ENCODE measurements at regions not wholly inside any gene's neighbourhood (a gene's known extent, or its start where the extent isn't known, plus 50 kb on each side); places are given as distances from the start of the nearest gene placed in this dataset.

DNA sequence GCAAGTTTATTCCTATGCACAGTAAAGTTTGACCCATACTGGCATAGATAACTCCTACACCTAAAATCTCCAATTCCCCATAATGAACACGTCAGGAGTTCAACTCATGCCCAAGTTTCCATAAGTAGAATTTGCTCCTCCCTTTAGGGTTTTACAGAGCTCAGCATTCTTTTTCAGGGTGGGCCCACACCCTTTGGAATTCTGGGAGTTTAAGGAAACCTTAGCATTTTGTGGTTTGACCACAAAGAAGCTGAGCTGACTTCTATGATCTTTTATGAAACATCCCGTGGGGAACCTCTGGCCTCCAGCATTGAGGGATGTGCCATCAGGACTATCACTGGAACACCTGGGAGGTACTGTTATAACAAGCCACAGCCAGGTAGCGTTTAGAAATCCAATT lies 220.6 kb upstream of the MAP3K1 start:
- H3K27me3 Mint-ChIP-seq: no peaks in the 10 kb centered on the region
- no peaks in the 10 kb centered on the region for H3K36me3 Mint-ChIP-seq (ENCODE audit: low read depth)
- ATAC-seq (no peak), DNase-seq (no peak)
- H3K9me3 Mint-ChIP-seq: no peaks in the 10 kb centered on the region
- no peak overlapping the region for H3K27ac Mint-ChIP-seq
- no peak overlapping the region for H3K4me3 Mint-ChIP-seq
- H3K4me1 Mint-ChIP-seq: peaks cover 8% of the 10 kb centered on the region

DNA sequence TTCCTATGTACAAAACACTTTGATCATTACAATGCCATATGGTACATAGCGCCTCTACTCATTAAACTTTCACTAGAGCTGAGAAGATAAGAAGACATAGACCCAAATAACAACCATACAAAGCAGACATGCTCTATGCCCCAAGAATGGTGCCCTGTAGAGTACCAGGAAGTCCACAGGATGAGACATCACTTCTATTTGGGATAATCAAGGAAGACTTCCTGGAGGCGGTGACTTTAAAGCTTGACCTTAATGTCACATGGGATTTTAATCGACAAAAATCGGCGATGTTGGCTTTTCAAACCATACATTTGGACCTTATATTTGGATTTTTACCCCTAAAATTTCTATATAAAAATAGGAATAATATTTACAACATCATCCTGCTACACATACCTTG lies 224.3 kb upstream of the MAP3K1 start:
- Mint-ChIP-seq H3K36me3 (ENCODE audit: low read depth) (no peaks in the 10 kb centered on the region), H3K9me3 (peaks cover 4% of the 10 kb centered on the region), H3K27me3 (no peaks in the 10 kb centered on the region), H3K4me1 (peaks cover 33% of the 10 kb centered on the region), H3K4me3 (no peak overlapping the region), H3K27ac (no peak overlapping the region)
- no peak for DNase-seq
- ATAC-seq: no peak

DNA sequence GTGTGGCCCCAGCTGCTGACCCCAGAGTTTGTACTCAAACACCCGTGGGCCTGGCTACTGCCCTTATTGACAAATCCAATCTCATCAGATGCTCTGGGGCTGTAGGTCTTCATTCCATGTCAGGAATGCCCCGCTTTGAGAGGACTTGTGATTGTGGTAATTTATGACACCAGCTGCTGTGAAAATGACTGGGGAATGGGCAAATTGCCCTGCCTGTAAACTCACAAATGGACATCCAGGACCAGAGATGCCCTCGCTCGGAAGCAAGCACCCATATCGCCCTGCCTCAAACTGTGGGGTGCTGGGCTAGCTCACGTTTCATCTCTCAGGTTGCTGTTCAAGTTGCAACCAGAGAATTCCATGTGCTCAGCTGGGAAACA lies 225.9 kb upstream of the MAP3K1 start:
- H3K36me3 Mint-ChIP-seq (ENCODE audit: low read depth): no peaks in the 10 kb centered on the region
- ATAC-seq (no peak), DNase-seq (no peak)
- H3K27ac Mint-ChIP-seq: no peak overlapping the region
- peaks cover 39% of the 10 kb centered on the region for H3K4me1 Mint-ChIP-seq
- H3K27me3 Mint-ChIP-seq: no peaks in the 10 kb centered on the region
- peaks cover 4% of the 10 kb centered on the region for H3K9me3 Mint-ChIP-seq
- no peak overlapping the region for H3K4me3 Mint-ChIP-seq

DNA sequence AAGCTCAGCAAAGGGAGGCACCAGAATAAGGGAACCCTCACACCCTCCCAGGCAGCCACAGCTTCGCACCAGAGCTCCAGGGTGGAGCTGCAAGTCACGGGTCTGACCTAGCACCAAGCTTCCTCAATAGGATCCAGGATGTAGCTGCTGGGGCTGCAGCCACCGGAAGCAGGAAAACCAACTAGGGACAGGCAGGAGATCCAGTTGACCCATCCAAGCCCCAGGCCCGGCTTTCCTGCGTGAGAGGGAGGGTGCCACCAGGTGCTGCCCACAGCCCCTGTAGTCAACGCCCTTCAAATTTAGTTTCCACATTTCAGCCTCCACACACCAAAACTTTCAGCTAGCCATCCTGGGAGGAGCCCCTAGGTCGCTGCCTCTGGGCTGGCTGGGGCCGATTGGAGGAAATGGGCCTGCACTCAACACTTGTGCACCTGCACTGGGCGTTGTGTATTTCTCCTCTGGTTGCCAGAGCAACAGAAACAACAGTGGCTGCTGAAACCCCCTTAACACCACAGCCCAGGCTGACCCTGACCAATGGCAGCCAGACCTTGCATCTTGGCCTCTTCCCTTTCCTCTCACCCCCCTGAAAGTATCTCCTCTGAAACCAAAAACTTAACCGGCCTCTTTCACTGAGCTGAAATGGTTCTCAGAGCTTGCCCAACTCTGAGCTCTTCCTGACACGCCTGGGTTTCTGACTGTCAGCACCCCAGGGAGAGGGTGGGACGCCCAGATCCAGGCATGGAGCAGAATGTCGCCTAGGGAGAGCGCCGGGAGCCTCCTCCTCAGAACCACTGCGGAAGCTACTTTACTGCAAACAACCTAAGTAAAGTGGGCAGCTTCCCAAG lies 226.5 kb upstream of the MAP3K1 start:
- peak; percentile 48 for DNase-seq
- ATAC-seq: peak; percentile 84
- Mint-ChIP-seq H3K4me1 (peaks cover 39% of the 10 kb centered on the region), H3K27me3 (no peaks in the 10 kb centered on the region), H3K9me3 (peaks cover 4% of the 10 kb centered on the region), H3K36me3 (ENCODE audit: low read depth) (no peaks in the 10 kb centered on the region), H3K4me3 (no peak overlapping the region), H3K27ac (peak overlapping the region; percentile 0)

DNA sequence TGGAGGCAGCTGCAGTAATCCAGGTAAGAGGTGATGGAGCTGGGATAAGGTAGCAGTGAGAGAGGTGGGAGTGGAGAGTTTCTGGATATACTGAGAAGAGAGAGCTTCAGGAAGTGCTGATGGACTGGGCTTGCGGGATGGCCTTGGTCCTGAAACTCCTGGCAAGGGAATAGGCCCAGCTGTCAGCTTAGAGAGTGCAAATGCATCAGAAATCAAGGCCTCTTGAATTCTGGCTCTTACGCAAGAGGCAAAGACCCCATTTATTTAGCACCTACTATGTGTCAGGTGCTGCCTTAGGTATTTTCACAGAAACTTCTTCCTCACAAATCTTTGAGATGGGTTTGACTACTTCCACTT lies 227.2 kb upstream of the MAP3K1 start:
- Mint-ChIP-seq H3K27me3 (no peaks in the 10 kb centered on the region), H3K27ac (peak overlapping the region; percentile 32), H3K4me3 (no peak overlapping the region), H3K9me3 (peaks cover 4% of the 10 kb centered on the region), H3K36me3 (ENCODE audit: low read depth) (peaks cover 2% of the 10 kb centered on the region), H3K4me1 (peaks cover 39% of the 10 kb centered on the region)
- ATAC-seq (no peak), DNase-seq (no peak)

DNA sequence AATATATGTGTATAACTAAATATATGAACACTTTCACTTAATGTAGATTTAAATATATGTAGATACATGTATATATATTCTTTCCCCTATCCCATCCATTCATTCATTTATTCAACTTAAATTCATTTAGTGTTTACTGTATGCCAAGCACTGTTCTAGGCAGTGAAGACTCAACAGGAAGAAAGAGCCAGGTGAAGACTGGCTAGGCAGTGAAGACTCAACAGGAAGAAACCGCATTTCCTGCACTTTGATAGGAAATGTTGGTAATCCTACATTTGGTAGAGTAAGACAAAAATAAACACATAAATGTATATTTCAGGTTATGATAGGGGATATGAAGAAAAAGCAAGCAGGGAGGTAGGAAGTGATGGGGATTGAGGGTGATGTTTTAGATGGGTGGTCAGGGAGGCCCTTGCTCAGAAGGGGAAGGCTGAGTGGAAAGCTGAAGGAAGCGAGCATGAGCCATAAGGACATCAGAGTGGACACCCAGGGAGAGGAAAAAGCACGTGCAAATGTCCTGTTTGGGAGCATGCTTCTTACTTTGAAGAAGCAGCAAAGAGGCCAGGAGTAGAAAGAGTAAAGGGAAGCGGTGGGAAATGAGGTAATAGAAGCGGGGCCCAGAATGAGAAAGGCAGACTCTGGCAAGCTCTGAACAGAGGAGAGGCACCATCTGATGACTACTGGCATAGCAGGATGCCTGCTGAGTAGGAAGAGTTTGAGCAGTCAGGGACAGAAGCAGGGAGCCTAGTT lies 227.8 kb upstream of the MAP3K1 start:
- Mint-ChIP-seq H3K4me3 (no peak overlapping the region), H3K4me1 (peaks cover 37% of the 10 kb centered on the region), H3K36me3 (ENCODE audit: low read depth) (peaks cover 2% of the 10 kb centered on the region), H3K27me3 (no peaks in the 10 kb centered on the region), H3K9me3 (peaks cover 4% of the 10 kb centered on the region), H3K27ac (peak overlapping the region; percentile 32)
- ATAC-seq (no peak), DNase-seq (no peak)

DNA sequence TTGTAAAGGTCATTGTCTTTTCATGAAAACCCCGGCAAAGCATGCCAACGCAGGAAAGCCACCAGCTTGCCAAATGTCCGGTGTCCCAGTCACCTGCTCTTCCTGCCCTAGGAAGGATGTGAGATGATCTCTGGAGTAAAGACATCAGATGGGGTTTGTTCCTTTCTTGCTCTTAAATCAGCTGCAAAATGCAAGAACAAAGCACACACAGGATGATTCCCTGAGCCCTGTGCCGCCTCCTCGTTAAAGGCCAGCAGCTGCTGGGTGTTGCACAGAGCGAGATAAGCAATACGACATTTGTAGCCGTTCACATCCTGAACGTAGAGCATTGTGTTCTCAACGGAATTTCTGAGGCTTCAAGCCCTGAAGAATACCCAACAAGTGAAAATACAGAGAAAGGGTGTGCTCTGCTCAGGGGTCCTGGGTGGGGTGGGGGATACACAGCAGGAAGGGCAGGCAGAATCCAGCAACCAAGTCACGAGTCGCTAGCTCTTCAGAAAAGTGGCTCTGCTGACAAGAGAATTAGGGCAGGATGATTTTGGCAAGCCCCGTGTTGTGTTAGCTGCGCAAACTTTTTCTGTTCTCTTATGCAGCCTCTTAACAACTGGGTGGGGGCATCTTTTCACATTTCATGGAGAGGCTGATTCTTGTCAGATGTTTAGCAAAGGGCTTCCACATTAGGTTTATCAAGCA lies 229.2 kb upstream of the MAP3K1 start:
- Mint-ChIP-seq H3K4me1 (peaks cover 36% of the 10 kb centered on the region), H3K36me3 (ENCODE audit: low read depth) (peaks cover 2% of the 10 kb centered on the region), H3K9me3 (peaks cover 4% of the 10 kb centered on the region), H3K27ac (no peak overlapping the region), H3K4me3 (no peak overlapping the region), H3K27me3 (no peaks in the 10 kb centered on the region)
- ATAC-seq (no peak), DNase-seq (no peak)

DNA sequence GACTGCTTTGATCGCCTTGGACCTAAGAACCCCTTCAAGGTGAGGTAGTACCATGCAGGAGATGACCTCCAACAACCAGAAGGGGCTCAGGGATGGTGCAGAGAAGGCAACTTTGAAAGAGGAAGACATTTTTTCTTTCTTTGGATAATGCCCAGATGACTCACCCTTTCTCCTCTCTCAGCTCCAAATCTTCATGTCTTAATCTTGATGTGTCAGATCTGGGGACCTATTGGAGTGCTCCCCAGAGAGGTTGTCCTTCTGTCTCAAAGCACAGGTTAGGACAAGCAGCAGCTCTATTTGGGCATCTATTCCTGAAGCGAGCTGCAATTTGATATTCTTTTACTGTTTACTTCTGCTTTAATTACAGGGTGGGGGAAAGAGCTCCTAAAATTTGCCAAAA lies 229.9 kb upstream of the MAP3K1 start:
- H3K4me3 Mint-ChIP-seq: no peak overlapping the region
- DNase-seq (no peak), ATAC-seq (no peak)
- H3K4me1 Mint-ChIP-seq: peaks cover 36% of the 10 kb centered on the region
- H3K36me3 Mint-ChIP-seq (ENCODE audit: low read depth): peaks cover 2% of the 10 kb centered on the region
- no peak overlapping the region for H3K27ac Mint-ChIP-seq
- no peaks in the 10 kb centered on the region for H3K27me3 Mint-ChIP-seq
- H3K9me3 Mint-ChIP-seq: peaks cover 4% of the 10 kb centered on the region

DNA sequence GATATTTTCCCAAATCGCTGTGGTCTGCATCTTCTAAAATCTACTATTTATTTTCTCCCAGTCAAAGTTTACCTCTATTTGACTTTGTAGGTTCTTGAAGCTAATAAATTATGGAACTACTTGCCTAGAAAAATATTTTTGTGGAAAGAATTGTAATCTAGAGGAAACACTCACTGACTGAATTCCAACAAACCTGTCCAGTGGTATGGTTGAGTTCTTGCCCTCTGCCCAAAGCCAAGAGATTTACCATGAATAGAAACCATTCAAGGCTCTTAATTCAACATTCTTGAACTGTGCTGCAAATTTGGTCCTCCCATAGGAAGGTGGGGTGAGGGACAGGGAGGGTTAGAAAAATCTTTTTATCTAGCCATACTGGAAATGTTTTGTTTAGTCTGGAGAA lies 233.9 kb upstream of the MAP3K1 start:
- H3K4me1 Mint-ChIP-seq: peaks cover 7% of the 10 kb centered on the region
- H3K27ac Mint-ChIP-seq: no peak overlapping the region
- no peak for ATAC-seq

DNA sequence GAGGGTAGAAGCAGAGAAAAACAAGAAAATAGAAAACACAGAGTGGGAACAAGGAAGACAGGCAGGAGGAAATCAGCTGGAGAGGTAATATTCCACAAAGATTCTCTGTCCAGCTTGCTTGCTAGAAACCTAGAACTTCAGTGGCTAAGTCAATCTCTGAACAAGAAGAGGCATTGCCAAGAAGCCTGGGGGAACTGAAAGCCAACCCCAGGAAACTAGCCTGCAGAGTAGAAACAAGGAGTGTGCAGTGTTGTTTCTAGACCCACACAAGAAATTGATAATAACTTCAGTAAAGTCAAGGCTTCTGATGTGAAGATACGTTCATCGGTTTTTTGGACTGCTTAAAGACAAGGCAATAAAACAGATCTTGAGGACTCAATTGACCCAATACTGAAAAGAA lies 234.5 kb upstream of the MAP3K1 start:
- peaks cover 7% of the 10 kb centered on the region for H3K9me3 Mint-ChIP-seq
- H3K27ac Mint-ChIP-seq: no peak overlapping the region

More for the DNA sequence above, 233.9 kb upstream of the MAP3K1 start:
- Mint-ChIP-seq H3K4me3 (no peak overlapping the region), H3K27me3 (no peaks in the 10 kb centered on the region), H3K36me3 (ENCODE audit: low read depth) (peaks cover 2% of the 10 kb centered on the region), H3K9me3 (peaks cover 7% of the 10 kb centered on the region)
- no peak for DNase-seq

DNA sequence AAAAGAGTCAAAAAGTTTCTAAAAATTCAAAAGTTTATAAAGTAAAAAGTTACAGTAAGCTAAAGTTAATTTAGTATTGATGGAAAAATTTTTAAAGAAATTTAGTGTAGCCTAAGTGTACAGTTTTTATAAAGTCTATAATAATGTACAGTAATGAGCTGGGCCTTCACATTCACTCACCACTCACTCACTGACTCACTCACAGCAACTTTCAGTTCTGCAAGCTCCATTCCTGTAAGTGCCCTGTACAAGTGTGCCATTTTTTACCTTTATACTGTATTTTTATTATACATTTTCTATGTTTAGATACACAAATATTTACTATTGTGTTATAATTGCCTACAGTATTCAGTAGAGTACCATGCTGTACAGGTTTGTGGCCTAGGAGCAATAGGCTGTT lies 239.5 kb upstream of the MAP3K1 start:
- H3K4me3 Mint-ChIP-seq: no peak overlapping the region
- peaks cover 11% of the 10 kb centered on the region for H3K9me3 Mint-ChIP-seq
- peaks cover 3% of the 10 kb centered on the region for H3K36me3 Mint-ChIP-seq (ENCODE audit: low read depth)
- ATAC-seq: no peak
- DNase-seq: no peak
- no peaks in the 10 kb centered on the region for H3K4me1 Mint-ChIP-seq
- H3K27me3 Mint-ChIP-seq: no peaks in the 10 kb centered on the region
- H3K27ac Mint-ChIP-seq: no peak overlapping the region

More for the DNA sequence above, 234.5 kb upstream of the MAP3K1 start:
- Mint-ChIP-seq H3K27me3 (no peaks in the 10 kb centered on the region), H3K36me3 (ENCODE audit: low read depth) (peaks cover 2% of the 10 kb centered on the region), H3K4me1 (peaks cover 4% of the 10 kb centered on the region), H3K4me3 (no peak overlapping the region)
- ATAC-seq (no peak), DNase-seq (no peak)

DNA sequence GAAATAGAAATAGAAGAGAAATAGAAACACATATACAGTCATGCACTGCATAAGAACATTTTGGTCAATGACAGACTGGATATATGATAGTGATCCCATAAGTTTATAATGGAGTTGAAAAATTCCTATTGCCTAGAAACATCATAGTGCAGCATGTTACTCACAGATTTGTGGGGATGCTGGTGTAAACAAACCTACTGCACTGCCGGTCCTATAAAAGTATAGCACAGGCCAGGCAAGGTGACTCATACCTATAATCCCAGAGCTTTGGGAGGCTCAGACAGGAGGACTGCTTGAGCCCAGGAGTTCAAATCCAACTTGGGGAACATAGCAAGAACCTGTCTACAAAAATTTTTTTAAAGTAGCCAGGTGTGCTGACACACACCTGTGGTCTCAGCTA lies 240.6 kb upstream of the MAP3K1 start:
- H3K4me3 Mint-ChIP-seq: no peak overlapping the region
- DNase-seq (no peak), ATAC-seq (no peak)
- peaks cover 3% of the 10 kb centered on the region for H3K36me3 Mint-ChIP-seq (ENCODE audit: low read depth)
- H3K9me3 Mint-ChIP-seq: peaks cover 11% of the 10 kb centered on the region
- H3K4me1 Mint-ChIP-seq: no peaks in the 10 kb centered on the region
- no peak overlapping the region for H3K27ac Mint-ChIP-seq
- no peaks in the 10 kb centered on the region for H3K27me3 Mint-ChIP-seq

DNA sequence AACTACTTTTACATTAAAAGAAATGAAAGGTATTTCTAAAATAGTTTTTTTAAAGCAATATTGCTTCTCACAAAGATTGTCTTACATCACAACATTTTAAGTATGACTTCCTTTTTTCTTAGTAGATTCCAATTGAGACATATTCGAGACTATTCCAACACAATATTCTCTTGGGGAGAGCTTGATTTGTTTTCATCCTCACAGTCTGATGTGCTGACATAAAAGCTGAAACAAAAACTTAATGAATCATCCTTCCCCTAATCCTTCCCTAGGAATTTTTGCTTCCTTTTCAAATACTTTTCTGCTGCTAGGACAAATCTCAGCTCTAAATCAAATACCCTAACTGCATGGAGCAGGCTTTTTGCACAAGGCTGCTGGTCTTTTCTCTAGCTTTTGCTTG lies 245.8 kb upstream of the MAP3K1 start:
- Mint-ChIP-seq H3K4me3 (no peak overlapping the region), H3K27me3 (no peaks in the 10 kb centered on the region), H3K4me1 (peaks cover 4% of the 10 kb centered on the region), H3K36me3 (ENCODE audit: low read depth) (peaks cover 3% of the 10 kb centered on the region), H3K9me3 (peaks cover 2% of the 10 kb centered on the region), H3K27ac (no peak overlapping the region)
- DNase-seq (no peak), ATAC-seq (no peak)

DNA sequence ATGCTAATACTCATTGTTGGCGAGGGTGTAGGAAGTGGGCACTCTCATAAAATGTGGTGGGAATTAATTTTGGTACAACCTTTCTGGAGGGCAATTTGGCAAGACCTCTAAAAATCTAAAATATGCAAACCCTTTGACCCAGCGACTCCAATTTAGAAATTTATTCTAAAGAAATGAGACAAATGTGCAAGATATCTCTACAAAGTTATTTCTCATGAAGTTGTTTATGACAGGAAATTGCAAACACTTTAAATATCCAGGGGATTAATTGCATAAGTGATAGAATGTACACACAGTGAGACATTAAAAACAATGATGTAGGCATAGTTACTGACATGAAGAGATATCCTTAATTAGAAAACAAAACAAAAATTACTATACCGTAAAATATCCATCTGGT lies 246.3 kb upstream of the MAP3K1 start:
- DNase-seq: no peak
- H3K27ac Mint-ChIP-seq: no peak overlapping the region
- no peaks in the 10 kb centered on the region for H3K27me3 Mint-ChIP-seq
- peaks cover 3% of the 10 kb centered on the region for H3K36me3 Mint-ChIP-seq (ENCODE audit: low read depth)
- no peak overlapping the region for H3K4me3 Mint-ChIP-seq
- peaks cover 4% of the 10 kb centered on the region for H3K4me1 Mint-ChIP-seq
- no peak for ATAC-seq
- no peaks in the 10 kb centered on the region for H3K9me3 Mint-ChIP-seq

DNA sequence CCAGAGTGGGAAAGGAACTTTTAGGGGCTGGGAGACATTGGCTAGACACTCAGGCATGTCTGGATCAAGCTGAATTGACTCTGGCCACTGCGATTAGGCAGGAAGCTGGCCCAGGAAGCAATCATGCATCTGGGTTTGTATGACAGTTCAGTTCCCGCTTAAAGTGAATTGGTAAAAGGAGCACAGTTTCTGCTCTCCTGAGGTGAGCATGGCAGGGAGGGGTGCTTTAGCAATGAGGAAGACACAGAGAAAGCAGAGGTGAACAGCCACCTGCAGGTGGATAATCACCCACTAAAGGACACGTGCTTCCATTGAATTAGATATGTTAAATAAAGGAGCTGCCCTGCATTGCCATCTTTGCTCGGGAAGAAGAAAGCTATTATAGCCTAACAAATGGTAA lies 248.1 kb upstream of the MAP3K1 start:
- no peaks in the 10 kb centered on the region for H3K36me3 Mint-ChIP-seq (ENCODE audit: low read depth)
- H3K4me1 Mint-ChIP-seq: peaks cover 4% of the 10 kb centered on the region
- H3K4me3 Mint-ChIP-seq: no peak overlapping the region
- DNase-seq (no peak), ATAC-seq (no peak)
- H3K27ac Mint-ChIP-seq: no peak overlapping the region
- no peaks in the 10 kb centered on the region for H3K27me3 Mint-ChIP-seq
- no peaks in the 10 kb centered on the region for H3K9me3 Mint-ChIP-seq

Data from activated naive CD8-positive, alpha-beta T cell treated with anti-CD3 and anti-CD28 coated beads, Interleukin-2, amount 50 U/mL, for 24 hours (primary cell).